ENCODE measurements at regions not wholly inside any gene's neighbourhood (a gene's known extent, or its start where the extent isn't known, plus 50 kb on each side); places are given as distances from the start of the nearest gene placed in this dataset.

- Histone ChIP-seq H3K4me1 (ENCODE audit: insufficient read depth, low read length) (no peaks in the 10 kb centered on the region), H3K36me3 (ENCODE audit: insufficient read depth, low read length) (no peaks in the 10 kb centered on the region), H3K27me3 (ENCODE audit: control insufficient read depth in 1 of 2, insufficient read depth in 2 of 2, low read length in 2 of 2) (no peaks in the 10 kb centered on the region), H3K9me3 (ENCODE audit: control insufficient read depth in 1 of 2, insufficient read depth in 1 of 2, low read length in 2 of 2) (no peaks in the 10 kb centered on the region), H3K27ac (ENCODE audit: low read depth in 1 of 2, low read length in 2 of 2) (no peak overlapping the region), H3K4me3 (ENCODE audit: low read length) (no peak overlapping the region)
- no peaks in the 10 kb centered on the region for H3K36me3 Mint-ChIP-seq (ENCODE audit: low read depth)
- no peaks in the 10 kb centered on the region for H3K27me3 Mint-ChIP-seq
- no peak overlapping the region for H3K4me3 Mint-ChIP-seq
- CTCF ChIA-PET: no interaction called here
- H3K9me3 Mint-ChIP-seq: peaks cover 1% of the 10 kb centered on the region
- no peak overlapping the region for H3K27ac Mint-ChIP-seq
- no peak for TF ChIP-seq CTCF (IDR thresholded peaks at IDR 0.05)
- intact Hi-C loops (cut with DNase I, micrococcal nuclease): no loop called here
- no peak for ATAC-seq (ENCODE audit: poor library complexity)
- H3K4me1 Mint-ChIP-seq (ENCODE audit: low read depth): no peaks in the 10 kb centered on the region
- POLR2A ChIA-PET: no interaction called here
- no peak for DNase-seq
Observed at GRCh38 chr12:65670775-65671174, 153.5 kb upstream of the HMGA2 start.

GRCh38 chr12:65672441-65672840 is 151.8 kb upstream of the HMGA2 start:
- Mint-ChIP-seq H3K4me3 (no peak overlapping the region), H3K27ac (no peak overlapping the region), H3K9me3 (peaks cover 1% of the 10 kb centered on the region), H3K36me3 (ENCODE audit: low read depth) (no peaks in the 10 kb centered on the region), H3K27me3 (no peaks in the 10 kb centered on the region), H3K4me1 (ENCODE audit: low read depth) (no peaks in the 10 kb centered on the region)
- H3K9me3 ChIP-seq (ENCODE audit: control insufficient read depth in 1 of 2, insufficient read depth in 1 of 2, low read length in 2 of 2): no peaks in the 10 kb centered on the region
- ChIA-PET POLR2A (no interaction called here), CTCF (no interaction called here)
- H3K27me3 ChIP-seq (ENCODE audit: control insufficient read depth in 1 of 2, insufficient read depth in 2 of 2, low read length in 2 of 2): no peaks in the 10 kb centered on the region
- no peak for TF ChIP-seq CTCF (IDR thresholded peaks at IDR 0.05)
- intact Hi-C loops (cut with DNase I, micrococcal nuclease): no loop called here
- H3K4me3 ChIP-seq (ENCODE audit: low read length): no peak overlapping the region
- H3K4me1 ChIP-seq (ENCODE audit: insufficient read depth, low read length): no peaks in the 10 kb centered on the region
- DNase-seq: no peak
- H3K36me3 ChIP-seq (ENCODE audit: insufficient read depth, low read length): no peaks in the 10 kb centered on the region
- no peak for ATAC-seq (ENCODE audit: poor library complexity)
- no peak overlapping the region for H3K27ac ChIP-seq (ENCODE audit: low read depth in 1 of 2, low read length in 2 of 2)

GRCh38 chr12:65673156-65673690 is 151.1 kb upstream of the HMGA2 start:
- Histone ChIP-seq H3K4me3 (ENCODE audit: low read length) (no peak overlapping the region), H3K4me1 (ENCODE audit: insufficient read depth, low read length) (no peaks in the 10 kb centered on the region), H3K27ac (ENCODE audit: low read depth in 1 of 2, low read length in 2 of 2) (no peak overlapping the region), H3K9me3 (ENCODE audit: control insufficient read depth in 1 of 2, insufficient read depth in 1 of 2, low read length in 2 of 2) (no peaks in the 10 kb centered on the region), H3K27me3 (ENCODE audit: control insufficient read depth in 1 of 2, insufficient read depth in 2 of 2, low read length in 2 of 2) (no peaks in the 10 kb centered on the region), H3K36me3 (ENCODE audit: insufficient read depth, low read length) (no peaks in the 10 kb centered on the region)
- Mint-ChIP-seq H3K4me3 (no peak overlapping the region), H3K9me3 (peaks cover 1% of the 10 kb centered on the region), H3K36me3 (ENCODE audit: low read depth) (no peaks in the 10 kb centered on the region), H3K27me3 (peaks cover 2% of the 10 kb centered on the region), H3K4me1 (ENCODE audit: low read depth) (no peaks in the 10 kb centered on the region), H3K27ac (no peak overlapping the region)
- ChIA-PET CTCF (no interaction called here), POLR2A (no interaction called here)
- DNase-seq (no peak), ATAC-seq (ENCODE audit: poor library complexity) (no peak)
- TF ChIP-seq CTCF (IDR thresholded peaks at IDR 0.05): no peak
- intact Hi-C loops (cut with DNase I, micrococcal nuclease): no loop called here
